Esophagus muscularis mucosa (tissue), 3 donors: ENCODE measurements at regions not wholly inside any gene's neighbourhood (a gene's known extent, or its start where the extent isn't known, plus 50 kb on each side); places are given as distances from the start of the nearest gene placed in this dataset.

Experiments
- CTCF ChIP-seq, 3 experiments: fragments of 200-600 bp in 2 of 3; fragments of 450-650 bp in 1 of 3; sonication (generic) in 2 of 3; IDR thresholded peaks; one replicate each; pipeline ENCODE4 v1.5.1; 2017 to 2019; ENCODE audit warnings: antibody characterized with exemption in 3 of 3, mild to moderate bottlenecking in 2 of 3, moderate library complexity in 1 of 3
- POLR2A ChIP-seq: fragments of 450-650 bp; IDR thresholded peaks from one replicate; pipeline ENCODE4 v1.6.1; 2017; ENCODE audit warnings: antibody characterized with exemption, moderate library complexity, mild to moderate bottlenecking, low read depth
- POLR2AphosphoS5 ChIP-seq, 2 donors: sonication (generic); formaldehyde crosslinking; IDR thresholded peaks; one replicate each; pipeline ENCODE4 v1.6.1; 2017; ENCODE audit warnings: antibody characterized with exemption in 2 of 2

GRCh38 chr5:51156838-51157237, 226.4 kb upstream of the ISL1 start:
- TF ChIP-seq CTCF (IDR thresholded peaks at IDR 0.05) (no peak), POLR2AphosphoS5 (IDR thresholded peaks at IDR 0.05) (no peak), POLR2A (no peak)
